NT2/D1 (cell line): ENCODE measurements at regions not wholly inside any gene's neighbourhood (a gene's known extent, or its start where the extent isn't known, plus 50 kb on each side); places are given as distances from the start of the nearest gene placed in this dataset.

ENCODE experiments used
- SUZ12 ChIP-seq: IDR thresholded peaks from 2 replicates; pipeline ENCODE4 v1.6.1; 2011; ENCODE audit not compliant: insufficient read length, insufficient read depth; ENCODE audit errors: extremely low read depth
- YY1 ChIP-seq: IDR thresholded peaks from 2 replicates; pipeline ENCODE4 v1.6.1; 2011; ENCODE audit not compliant: insufficient read length, insufficient read depth
- ZNF274 ChIP-seq: IDR thresholded peaks from 2 replicates; pipeline ENCODE4 v1.6.1; 2011; ENCODE audit warnings: mild to moderate bottlenecking, low read depth, low read length

DNA sequence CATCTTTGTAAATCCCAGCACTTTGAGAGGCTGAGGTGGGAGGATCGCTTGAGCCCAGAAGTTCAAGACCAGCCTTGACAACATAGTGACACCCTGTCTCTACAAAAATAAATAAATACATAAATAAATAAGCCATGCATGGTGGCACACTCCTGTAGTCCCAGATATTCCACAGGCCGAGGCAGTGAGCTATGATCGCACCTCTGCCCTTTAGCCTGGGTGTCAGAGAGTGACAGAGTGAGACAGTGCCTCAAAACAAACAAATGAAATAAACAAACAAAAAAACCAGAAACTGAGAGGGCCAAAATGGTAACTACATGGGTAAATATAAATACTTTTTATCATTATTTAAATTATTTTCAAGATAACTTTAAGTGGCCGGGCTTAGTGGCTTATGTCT, 445.4 kb downstream of the ZIC1 start:
- no peak for TF ChIP-seq SUZ12
- TF ChIP-seq YY1, result no peak
- TF ChIP-seq ZNF274, result no peak
